Ammon's horn (tissue), 1 donor: ENCODE measurements at regions not wholly inside any gene's neighbourhood (a gene's known extent, or its start where the extent isn't known, plus 50 kb on each side); places are given as distances from the start of the nearest gene placed in this dataset.

ENCODE experiments used
- DNase-seq: peaks from one replicate; pipeline ENCODE4 v3.0.0-alpha.2; 2016; ENCODE audit warnings: low spot score

GRCh38 chr12:114903083-114903691 lies 219.2 kb upstream of the TBX3 start:
- no peak for DNase-seq

- no peak for DNase-seq
Observed at GRCh38 chr12:114902665-114903064, 218.7 kb upstream of the TBX3 start.

- no peak for DNase-seq
Observed at GRCh38 chr12:114901316-114901715, 217.3 kb upstream of the TBX3 start.

GRCh38 chr12:114898159-114898558 lies 214.2 kb upstream of the TBX3 start:
- DNase-seq, result no peak

GRCh38 chr12:114895827-114896226 lies 211.9 kb upstream of the TBX3 start:
- no peak for DNase-seq

GRCh38 chr12:114895081-114895480 lies 211.1 kb upstream of the TBX3 start:
- no peak for DNase-seq

GRCh38 chr12:114894076-114894475 lies 210.1 kb upstream of the TBX3 start:
- DNase-seq, result no peak

- DNase-seq, result no peak
Observed at GRCh38 chr12:114888928-114889584, 205.1 kb upstream of the TBX3 start.

- no peak for DNase-seq
Observed at GRCh38 chr12:114888448-114888847, 204.5 kb upstream of the TBX3 start.

- no peak for DNase-seq
Observed at GRCh38 chr12:114885501-114885900, 201.5 kb upstream of the TBX3 start.

GRCh38 chr12:114884575-114884974 lies 200.6 kb upstream of the TBX3 start:
- DNase-seq, result no peak

GRCh38 chr12:114882083-114882482 lies 198.1 kb upstream of the TBX3 start:
- DNase-seq, result no peak

- DNase-seq, result no peak
Observed at GRCh38 chr12:114879354-114879753, 195.4 kb upstream of the TBX3 start.

GRCh38 chr12:114878781-114879180 lies 194.8 kb upstream of the TBX3 start:
- no peak for DNase-seq

GRCh38 chr12:114876968-114877680 lies 193.1 kb upstream of the TBX3 start:
- DNase-seq, result no peak

- DNase-seq, result no peak
Observed at GRCh38 chr12:114875313-114875712, 191.3 kb upstream of the TBX3 start.

- no peak for DNase-seq
Observed at GRCh38 chr12:114873656-114874055, 189.7 kb upstream of the TBX3 start.

GRCh38 chr12:114868995-114869834 lies 185.2 kb upstream of the TBX3 start:
- DNase-seq, result no peak

- DNase-seq, result no peak
Observed at GRCh38 chr12:114866331-114866730, 182.4 kb upstream of the TBX3 start.

- no peak for DNase-seq
Observed at GRCh38 chr12:114864837-114865551, 181.0 kb upstream of the TBX3 start.

- DNase-seq, result no peak
Observed at GRCh38 chr12:114863911-114864310, 179.9 kb upstream of the TBX3 start.

GRCh38 chr12:114860969-114861368 lies 177.0 kb upstream of the TBX3 start:
- DNase-seq, result no peak
